Gastrocnemius medialis (tissue), 4 donors: ENCODE measurements at regions not wholly inside any gene's neighbourhood (a gene's known extent, or its start where the extent isn't known, plus 50 kb on each side); places are given as distances from the start of the nearest gene placed in this dataset.
A peak's percentile ranks its signal among the peaks of the same experiment; 100 is the strongest.

Experiments used
- ATAC-seq, 2 donors: fragments of 150-250 bp; one replicate each; pipeline ENCODE4 v1.9.1; 2016
- DNase-seq, 2 donors: peaks; one replicate each; pipeline ENCODE4 v3.0.0-alpha.2; 2019
- H3K27ac ChIP-seq, 4 donors: fragments of 200-600 bp; sonication (generic); 1 replicate in 1 of 4; 2 replicates in 3 of 4; pipeline ENCODE4 v1.5.1; 2016 to 2018; ENCODE audit warnings: mild to moderate bottlenecking in 2 of 4, moderate library complexity in 1 of 4
- H3K27me3 ChIP-seq, 3 donors: fragments of 200-600 bp; sonication (generic) in 2 of 3; 1 replicate in 1 of 3; 2 replicates in 2 of 3; pipeline versions ENCODE4 v1.5.1 to v1.6.0; 2016 to 2019; ENCODE audit warnings: mild to moderate bottlenecking in 1 of 3, moderate library complexity in 1 of 3
- H3K36me3 ChIP-seq, 2 donors: fragments of 200-600 bp; sonication (generic) in 1 of 2; one replicate each; pipeline ENCODE4 v1.5.1; 2017 to 2018
- H3K4me1 ChIP-seq, 2 donors: fragments of 200-600 bp; sonication (generic) in 1 of 2; one replicate each; pipeline ENCODE4 v1.5.1; 2016 to 2017; ENCODE audit warnings: mild to moderate bottlenecking in 2 of 2
- H3K4me3 ChIP-seq, 4 donors: fragments of 200-600 bp; sonication (generic) in 3 of 4; 1 replicate in 1 of 4; 2 replicates in 3 of 4; pipeline ENCODE4 v1.5.1; 2016 to 2019; ENCODE audit warnings: mild to moderate bottlenecking in 2 of 4
- H3K9me3 ChIP-seq, 3 donors: fragments of 200-600 bp; sonication (generic) in 2 of 3; 1 replicate in 1 of 3; 2 replicates in 2 of 3; pipeline ENCODE4 v1.5.1; 2016 to 2019
- CTCF ChIP-seq, 5 experiments: fragments of 450-650 bp in 3 of 5; fragments of 200-600 bp in 2 of 5; sonication (generic) in 2 of 5; IDR thresholded peaks in 4 of 5; conservative IDR thresholded peaks in 1 of 5; 1 replicate in 4 of 5; 2 replicates in 1 of 5; pipeline ENCODE4 v1.5.1; 2016 to 2019; ENCODE audit warnings: antibody characterized with exemption in 5 of 5, mild to moderate bottlenecking in 3 of 5, moderate library complexity in 3 of 5
- POLR2A ChIP-seq, 2 donors: fragments of 450-650 bp; IDR thresholded peaks; one replicate each; pipeline ENCODE4 v1.6.1; 2017; ENCODE audit warnings: antibody characterized with exemption in 2 of 2, mild to moderate bottlenecking in 2 of 2, moderate library complexity in 2 of 2
- in situ Hi-C, 4 donors: fragments of 200-750 bp; cut with MboI; loops; one replicate each; pipeline versions ENCODE4 v1.15.0 to v1.8.0; 2017; ENCODE audit warnings: low sequenced_read_pairs in 4 of 4
- intact Hi-C: fragments of 100-400 bp; cut with DNase I; formaldehyde crosslinking; loops from one replicate; pipeline ENCODE4 v1.15.1; 2023; ENCODE audit warnings: low total_unique reads

- H3K27me3 ChIP-seq, result no peaks in the 10 kb centered on the region
- DNase-seq (no peak), ATAC-seq (no peak)
- intact Hi-C loops (no loop called here), in situ Hi-C loops (no loop called here)
- H3K4me1 ChIP-seq, result peaks cover 51 to 54% of the 10 kb centered on the region in 2 donors
- H3K27ac ChIP-seq, result peak overlapping the region; percentile 80 to 89 (median 84)
- H3K9me3 ChIP-seq, result no peaks in the 10 kb centered on the region
- no peaks in the 10 kb centered on the region for H3K36me3 ChIP-seq
- TF ChIP-seq POLR2A (IDR thresholded peaks at IDR 0.05), result no peak
- no peak for TF ChIP-seq CTCF (IDR thresholded peaks at IDR 0.05 in 4 of 5, conservative IDR thresholded peaks at IDR 0.05 in 1 of 5)
- H3K4me3 ChIP-seq, result no peak overlapping the region
These were observed 54.8 kb upstream of the ATP2C1 start for GRCh38 chr3:130838898-130839600.

GRCh38 chr3:130839813-130840212 is 54.1 kb upstream of the ATP2C1 start:
- no peak overlapping the region for H3K4me3 ChIP-seq
- peak overlapping the region; percentile 80 to 89 (median 84) for H3K27ac ChIP-seq
- DNase-seq (peak; percentile 16 to 25), ATAC-seq (peak in 1 of 2 donors; percentile 19)
- H3K27me3 ChIP-seq, result no peaks in the 10 kb centered on the region
- H3K9me3 ChIP-seq, result no peaks in the 10 kb centered on the region
- H3K36me3 ChIP-seq, result no peaks in the 10 kb centered on the region
- TF ChIP-seq CTCF (IDR thresholded peaks at IDR 0.05 in 4 of 5, conservative IDR thresholded peaks at IDR 0.05 in 1 of 5) (no peak), POLR2A (IDR thresholded peaks at IDR 0.05) (no peak)
- intact Hi-C loops, result no loop called here
- peaks cover 58 to 62% of the 10 kb centered on the region in 2 donors for H3K4me1 ChIP-seq
- in situ Hi-C loops, result no loop called here

GRCh38 chr3:130841357-130841756 is 52.5 kb upstream of the ATP2C1 start:
- Histone ChIP-seq H3K4me1 (peaks cover 51 to 57% of the 10 kb centered on the region in 2 donors), H3K27ac (peak overlapping the region; percentile 80 to 89 (median 84)), H3K4me3 (no peak overlapping the region), H3K27me3 (no peaks in the 10 kb centered on the region), H3K36me3 (no peaks in the 10 kb centered on the region), H3K9me3 (no peaks in the 10 kb centered on the region)
- in situ Hi-C loops, result no loop called here
- TF ChIP-seq CTCF (IDR thresholded peaks at IDR 0.05 in 4 of 5, conservative IDR thresholded peaks at IDR 0.05 in 1 of 5) (no peak), POLR2A (IDR thresholded peaks at IDR 0.05) (peak in 1 of 2 donors; percentile 48)
- ATAC-seq, result peak; percentile 92
- peak in 1 of 2 donors; percentile 15 for DNase-seq
- intact Hi-C loops, result loop anchor here (1.0 kb wide), 1 partner anchor 8 kb away; no protein-coding TSS in a partner anchor

GRCh38 chr3:130843441-130843840 is 50.4 kb upstream of the ATP2C1 start:
- Histone ChIP-seq H3K36me3 (no peaks in the 10 kb centered on the region), H3K27ac (peak overlapping the region; percentile 80 to 89 (median 84)), H3K4me3 (no peak overlapping the region), H3K4me1 (peaks cover 53 to 60% of the 10 kb centered on the region in 2 donors), H3K27me3 (no peaks in the 10 kb centered on the region), H3K9me3 (no peaks in the 10 kb centered on the region)
- no peak for TF ChIP-seq CTCF (IDR thresholded peaks at IDR 0.05 in 4 of 5, conservative IDR thresholded peaks at IDR 0.05 in 1 of 5)
- TF ChIP-seq POLR2A (IDR thresholded peaks at IDR 0.05), result peak in 1 of 2 donors; percentile 10
- peak; percentile 93 to 94 for ATAC-seq
- DNase-seq, result peak; percentile 77 to 86
- intact Hi-C loops, result no loop called here
- in situ Hi-C loops, result no loop called here
